ENCODE measurements at regions not wholly inside any gene's neighbourhood (a gene's known extent, or its start where the extent isn't known, plus 50 kb on each side); places are given as distances from the start of the nearest gene placed in this dataset.

- TF ChIP-seq EZH2 (optimal IDR thresholded peaks at IDR 0.05; ENCODE audit: low read depth, low read length) = no peak
- TF ChIP-seq, protein P1, sequence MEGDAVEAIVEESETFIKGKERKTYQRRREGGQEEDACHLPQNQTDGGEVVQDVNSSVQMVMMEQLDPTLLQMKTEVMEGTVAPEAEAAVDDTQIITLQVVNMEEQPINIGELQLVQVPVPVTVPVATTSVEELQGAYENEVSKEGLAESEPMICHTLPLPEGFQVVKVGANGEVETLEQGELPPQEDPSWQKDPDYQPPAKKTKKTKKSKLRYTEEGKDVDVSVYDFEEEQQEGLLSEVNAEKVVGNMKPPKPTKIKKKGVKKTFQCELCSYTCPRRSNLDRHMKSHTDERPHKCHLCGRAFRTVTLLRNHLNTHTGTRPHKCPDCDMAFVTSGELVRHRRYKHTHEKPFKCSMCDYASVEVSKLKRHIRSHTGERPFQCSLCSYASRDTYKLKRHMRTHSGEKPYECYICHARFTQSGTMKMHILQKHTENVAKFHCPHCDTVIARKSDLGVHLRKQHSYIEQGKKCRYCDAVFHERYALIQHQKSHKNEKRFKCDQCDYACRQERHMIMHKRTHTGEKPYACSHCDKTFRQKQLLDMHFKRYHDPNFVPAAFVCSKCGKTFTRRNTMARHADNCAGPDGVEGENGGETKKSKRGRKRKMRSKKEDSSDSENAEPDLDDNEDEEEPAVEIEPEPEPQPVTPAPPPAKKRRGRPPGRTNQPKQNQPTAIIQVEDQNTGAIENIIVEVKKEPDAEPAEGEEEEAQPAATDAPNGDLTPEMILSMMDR (IDR thresholded peaks at IDR 0.05; ENCODE audit: low read length) = no peak
These were observed 756.3 kb downstream of the CCDC85A start for GRCh38 chr2:56940054-56940453.
